Left colon (tissue), 2 donors: ENCODE measurements at regions not wholly inside any gene's neighbourhood (a gene's known extent, or its start where the extent isn't known, plus 50 kb on each side); places are given as distances from the start of the nearest gene placed in this dataset.
"Not testable (repeated sequence)": the region's sequence is repeated elsewhere in the genome, so short reads cannot be mapped to it uniquely, and the experiment has no call there.

Experiments used
- ATAC-seq: fragments of 200-7000 bp; cut with Tn5 transposase; one replicate; pipeline ENCODE4 v1.9.1; 2020; ENCODE audit warnings: mild to moderate bottlenecking, moderate library complexity
- DNase-seq, 2 donors: peaks; one replicate each; pipeline ENCODE4 v3.0.0-alpha.2; 2020
- intact Hi-C, 2 donors: fragments of 100-400 bp; cut with DNase I in 1 of 2; cut with micrococcal nuclease in 1 of 2; formaldehyde crosslinking; loops; one replicate each; pipeline versions ENCODE4 v1.11.2 to v1.14.0; 2022; cut with DNase I, micrococcal nuclease
- donor health status: DM: no; HTN: no; CAD: no.
- donor health status: DM: yes; HTN: yes; CAD: no.

DNA sequence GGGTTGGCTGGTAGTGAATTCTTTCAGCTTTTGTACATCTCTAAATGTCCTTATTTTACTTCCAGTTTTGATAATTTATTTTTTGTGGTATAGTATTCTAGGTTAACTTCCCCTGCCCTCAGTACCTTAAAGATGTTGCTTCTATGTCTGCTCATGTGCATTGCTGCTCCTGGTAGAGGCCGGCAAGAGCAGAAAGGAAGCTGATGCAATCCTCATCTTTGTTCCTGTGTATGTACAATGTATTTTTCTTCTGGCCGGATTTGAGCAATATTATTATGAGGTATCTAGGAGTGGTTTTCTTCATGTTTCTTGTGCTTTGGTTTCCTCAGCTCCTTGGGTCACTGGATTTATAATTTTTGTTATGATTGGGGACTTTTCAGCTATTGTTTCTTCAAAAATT lies 308.7 kb downstream of the FAM72C start:
- DNase-seq, ATAC-seq, intact Hi-C loops: not testable (repeated sequence)

GRCh38 chr1:143661418-143662101 lies 310.2 kb downstream of the FAM72C start:
- intact Hi-C loops: no loop called here
- ATAC-seq (no peak), DNase-seq (no peak)

DNA sequence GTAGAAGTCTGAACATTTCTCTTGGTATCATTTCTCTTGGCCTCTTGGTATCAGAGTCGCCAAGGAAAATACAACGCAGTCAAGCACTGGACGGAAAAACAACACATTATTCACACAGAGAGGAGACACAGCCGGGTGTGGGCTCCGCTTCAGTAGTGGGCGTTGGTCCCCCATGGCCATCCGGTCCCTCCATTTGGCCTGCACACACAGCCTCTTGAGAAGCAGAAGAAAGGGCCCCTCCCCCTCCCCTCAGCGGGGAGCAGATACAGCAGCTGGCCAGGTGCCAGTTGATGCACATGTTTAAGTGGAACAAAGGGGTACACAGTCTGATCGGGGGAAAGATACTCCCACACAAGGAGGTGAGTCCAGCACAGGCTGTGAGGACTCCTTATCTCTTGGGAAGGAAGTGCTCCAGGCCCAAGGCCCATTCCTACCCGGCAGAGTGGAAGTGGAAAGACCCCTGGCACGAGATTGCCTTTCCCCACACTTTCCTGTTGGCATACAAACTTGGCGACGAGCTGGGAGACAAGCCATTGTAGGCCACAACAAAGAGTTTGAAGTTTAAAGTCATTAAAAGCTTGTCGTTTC lies 311.3 kb downstream of the FAM72C start:
- intact Hi-C loops: no loop called here
- DNase-seq (no peak), ATAC-seq (no peak)

GRCh38 chr1:143653429-143653802 lies 318.4 kb downstream of the FAM72C start:
- no peak for DNase-seq
- intact Hi-C loops: no loop called here
- ATAC-seq: no peak

- intact Hi-C loops: no loop called here
- ATAC-seq (no peak), DNase-seq (no peak)
Observed at GRCh38 chr1:143652744-143653428, 318.9 kb downstream of the FAM72C start.

- ATAC-seq (no peak), DNase-seq (no peak)
- intact Hi-C loops: no loop called here
Observed at GRCh38 chr1:143652187-143652586, 319.6 kb downstream of the FAM72C start.

- ATAC-seq: no peak
- DNase-seq: no peak
- intact Hi-C loops: no loop called here
Observed at GRCh38 chr1:143651350-143651992, 320.3 kb downstream of the FAM72C start.

DNA sequence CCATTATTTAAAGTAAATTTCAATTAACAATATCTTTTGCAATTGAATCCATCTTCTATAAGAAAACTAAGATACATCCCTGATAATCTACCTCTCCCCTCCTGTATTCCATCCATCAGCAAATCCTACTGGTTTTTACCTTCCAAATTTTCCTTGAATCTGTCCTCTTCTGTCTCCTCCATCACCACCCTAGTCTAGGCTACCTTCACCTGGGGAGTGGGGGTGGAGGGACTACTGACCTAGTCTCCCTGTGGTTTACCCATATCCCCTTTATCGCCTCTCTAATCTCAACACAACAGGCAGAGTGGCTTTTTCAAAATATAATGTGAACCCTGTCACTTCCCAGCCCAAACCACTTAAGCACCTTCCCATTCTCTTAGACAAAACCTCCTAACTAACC lies 327.8 kb downstream of the FAM72C start:
- intact Hi-C loops, ATAC-seq, DNase-seq: not testable (repeated sequence)

GRCh38 chr1:143643148-143643885 lies 328.5 kb downstream of the FAM72C start:
- ATAC-seq: no peak
- intact Hi-C loops: no loop called here
- no peak for DNase-seq

- ATAC-seq (no peak), DNase-seq (no peak)
- intact Hi-C loops: no loop called here
Observed at GRCh38 chr1:143625886-143626285, 345.9 kb downstream of the FAM72C start.

DNA sequence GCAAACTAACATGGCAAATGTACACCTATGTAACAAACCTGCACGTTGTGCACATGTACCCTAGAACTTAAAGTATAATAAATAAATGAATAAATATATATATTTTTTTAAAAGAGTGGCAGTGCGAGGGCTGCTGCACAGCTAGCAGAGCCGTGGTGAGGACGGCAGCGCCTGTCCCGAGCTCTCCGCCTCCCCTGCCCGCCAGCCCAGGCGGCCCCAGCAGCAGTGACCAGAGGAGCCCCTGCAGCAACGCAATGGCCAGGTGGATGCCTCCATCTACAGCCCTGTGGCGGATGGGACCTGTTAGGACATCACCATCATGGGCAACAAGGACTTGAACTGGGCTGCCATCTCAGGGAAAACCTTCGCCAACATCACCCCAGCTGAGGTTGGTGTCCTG lies 351.9 kb downstream of the FAM72C start:
- ATAC-seq (no peak), DNase-seq (no peak)
- intact Hi-C loops: no loop called here

GRCh38 chr1:143611159-143611558 lies 360.6 kb downstream of the FAM72C start:
- no peak for DNase-seq
- intact Hi-C loops: no loop called here
- no peak for ATAC-seq

GRCh38 chr1:143610196-143610595 lies 361.6 kb downstream of the FAM72C start:
- no peak for DNase-seq
- intact Hi-C loops: no loop called here
- no peak for ATAC-seq

GRCh38 chr1:143604887-143605286 lies 366.9 kb downstream of the FAM72C start:
- DNase-seq: no peak
- intact Hi-C loops: no loop called here
- no peak for ATAC-seq

GRCh38 chr1:143584508-143584907 lies 387.3 kb downstream of the FAM72C start:
- DNase-seq (no peak), ATAC-seq (no peak)
- intact Hi-C loops: no loop called here

DNA sequence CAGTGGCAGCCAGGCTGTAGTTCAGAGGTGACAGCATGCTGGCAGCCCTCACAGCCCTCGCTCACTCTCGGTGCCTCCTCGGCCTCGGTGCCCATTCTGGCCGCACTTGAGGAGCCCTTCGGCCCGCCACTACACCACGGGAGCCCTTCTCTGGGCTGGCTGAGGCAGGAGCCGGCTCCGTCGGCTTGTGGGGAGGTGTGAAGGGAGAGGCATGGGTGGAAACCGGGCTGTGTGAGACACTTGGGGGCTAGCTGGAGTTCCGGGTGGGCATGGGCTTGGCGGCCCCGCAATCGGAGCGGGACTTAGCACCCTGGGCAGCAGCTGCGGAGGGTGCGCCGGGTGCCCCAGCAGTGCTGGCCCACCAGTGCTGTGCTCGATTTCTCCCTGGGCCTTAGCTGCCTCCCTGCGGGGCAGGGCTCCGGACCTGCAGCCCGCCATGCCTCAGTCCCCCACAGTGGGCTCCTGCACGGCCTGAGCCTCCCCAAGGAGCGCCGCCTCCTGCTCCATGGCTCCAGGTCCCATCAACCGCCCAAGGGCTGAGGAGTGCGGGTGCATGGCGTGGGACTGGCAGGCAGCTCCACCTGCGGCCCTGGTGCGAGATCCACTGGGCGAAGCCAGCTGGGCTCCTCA lies 396.8 kb downstream of the FAM72C start:
- ATAC-seq (no peak), DNase-seq (no peak)
- intact Hi-C loops: no loop called here

DNA sequence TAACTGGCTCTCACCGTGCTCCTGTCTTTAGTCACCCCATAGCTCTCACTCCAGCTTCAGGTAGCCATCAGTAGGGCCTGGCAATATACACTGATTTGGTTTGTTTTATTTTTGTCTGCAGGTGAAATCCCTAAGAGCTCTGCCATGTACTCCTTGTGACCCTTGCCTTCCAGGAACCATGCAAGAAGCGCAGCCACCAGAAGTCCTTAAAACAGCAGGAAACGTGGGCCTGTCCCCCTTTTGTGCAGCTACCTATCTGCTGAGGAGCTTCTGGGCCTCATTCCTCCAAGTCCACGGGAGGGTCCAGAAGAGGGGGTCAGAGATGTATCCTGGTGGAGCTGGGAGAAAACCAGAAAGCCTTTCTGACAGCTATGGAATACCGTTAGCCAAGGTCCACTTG lies 399.1 kb downstream of the FAM72C start:
- intact Hi-C loops, DNase-seq, ATAC-seq: not testable (repeated sequence)

GRCh38 chr1:143563761-143564160 lies 408.0 kb downstream of the FAM72C start:
- DNase-seq, ATAC-seq, intact Hi-C loops: not testable (repeated sequence)

- no peak for DNase-seq
- ATAC-seq: no peak
- intact Hi-C loops: no loop called here
Observed at GRCh38 chr1:143553627-143554026, 418.2 kb downstream of the FAM72C start.
